Stimulated activated naive CD4-positive, alpha-beta T cell treated with Interleukin-2 at 50 U/mL for 16 hours (primary cell): ENCODE measurements at regions not wholly inside any gene's neighbourhood (a gene's known extent, or its start where the extent isn't known, plus 50 kb on each side); places are given as distances from the start of the nearest gene placed in this dataset.
"Not testable (repeated sequence)": the region's sequence is repeated elsewhere in the genome, so short reads cannot be mapped to it uniquely, and the experiment has no call there.

Experiments used
- DNase-seq: peaks from one replicate; lab custom pipeline; 2025; lab: John Stamatoyannopoulos, UW

- no peak for DNase-seq
Measured at GRCh38 chr5:82754759-82755158, 322.4 kb downstream of the TMEM167A start.

DNA sequence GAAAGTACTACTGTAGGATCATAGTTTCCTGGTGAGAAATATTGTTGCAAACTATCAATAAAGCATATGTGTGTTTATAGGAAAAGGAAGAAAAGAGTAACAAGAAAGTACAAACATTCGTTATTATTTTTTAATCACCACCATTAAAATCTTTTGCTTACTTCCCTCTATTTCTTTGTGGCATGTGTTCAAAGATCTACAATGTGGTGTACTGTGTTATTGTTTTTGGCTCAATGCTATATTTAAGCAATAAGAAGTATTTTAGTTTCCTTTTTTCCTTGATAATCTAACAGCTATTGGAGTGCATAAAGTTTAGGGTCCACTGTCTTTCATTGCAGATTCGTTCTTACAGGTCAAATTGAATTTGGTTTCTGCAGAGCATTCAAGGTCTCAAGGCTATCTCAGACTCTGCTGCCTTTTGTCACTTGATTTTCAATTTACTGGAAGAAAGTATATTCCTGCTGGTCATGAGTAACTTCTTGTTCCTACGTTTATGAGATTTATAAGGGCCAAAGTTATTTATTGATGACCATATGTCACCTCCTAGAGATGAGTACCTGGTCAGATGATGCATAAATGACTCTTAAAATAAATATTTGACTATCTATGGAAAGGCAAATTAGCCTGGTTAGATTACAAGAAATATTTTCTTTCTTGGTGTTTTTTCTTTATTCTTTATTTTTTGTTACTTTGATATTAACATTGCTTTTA, 323.0 kb downstream of the TMEM167A start:
- DNase-seq, result no peak

DNA sequence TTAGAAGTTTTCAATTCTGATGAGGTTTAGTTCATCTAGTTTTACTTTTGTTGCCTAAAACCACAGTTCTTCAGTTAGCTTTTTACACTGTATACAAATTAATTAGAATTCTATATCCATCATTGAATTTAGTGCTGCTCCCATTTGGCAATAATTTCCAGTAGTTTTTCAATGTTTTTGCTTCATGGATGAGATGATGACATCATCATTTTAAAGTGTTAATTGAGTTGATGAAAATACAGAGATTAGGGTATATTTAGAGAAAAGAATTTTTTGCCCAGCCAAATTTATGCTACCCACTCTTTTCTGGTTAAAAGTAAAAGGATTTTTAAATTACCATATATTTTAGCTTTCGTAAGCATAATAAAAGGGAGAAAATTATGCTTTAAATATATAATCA, 323.8 kb downstream of the TMEM167A start:
- DNase-seq, result no peak

- DNase-seq, result no peak
Measured at GRCh38 chr5:82749461-82749820, 327.8 kb downstream of the TMEM167A start.

GRCh38 chr5:82748688-82749460, 328.3 kb downstream of the TMEM167A start:
- DNase-seq, result no peak

- no peak for DNase-seq
Measured at GRCh38 chr5:82747986-82748385, 329.2 kb downstream of the TMEM167A start.

DNA sequence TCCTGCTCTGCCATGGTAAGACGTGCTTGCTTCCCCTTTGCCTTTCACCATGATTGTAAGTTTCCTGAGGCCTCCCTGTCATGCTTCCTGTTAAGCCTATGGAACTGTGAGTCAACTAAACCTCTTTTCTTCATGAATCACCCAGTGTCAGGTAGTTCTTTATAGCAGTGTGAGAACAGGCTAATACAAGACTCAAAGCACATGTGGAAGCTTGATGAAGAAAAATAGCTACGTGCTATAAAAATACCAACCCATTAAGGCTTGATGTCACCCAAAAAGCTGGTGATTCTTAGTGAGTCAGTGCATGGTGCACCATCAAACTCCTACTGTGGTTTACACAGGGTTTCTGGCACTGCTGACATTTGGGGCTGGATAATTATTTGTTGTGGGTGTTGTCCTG, 332.2 kb downstream of the TMEM167A start:
- DNase-seq, result no peak

DNA sequence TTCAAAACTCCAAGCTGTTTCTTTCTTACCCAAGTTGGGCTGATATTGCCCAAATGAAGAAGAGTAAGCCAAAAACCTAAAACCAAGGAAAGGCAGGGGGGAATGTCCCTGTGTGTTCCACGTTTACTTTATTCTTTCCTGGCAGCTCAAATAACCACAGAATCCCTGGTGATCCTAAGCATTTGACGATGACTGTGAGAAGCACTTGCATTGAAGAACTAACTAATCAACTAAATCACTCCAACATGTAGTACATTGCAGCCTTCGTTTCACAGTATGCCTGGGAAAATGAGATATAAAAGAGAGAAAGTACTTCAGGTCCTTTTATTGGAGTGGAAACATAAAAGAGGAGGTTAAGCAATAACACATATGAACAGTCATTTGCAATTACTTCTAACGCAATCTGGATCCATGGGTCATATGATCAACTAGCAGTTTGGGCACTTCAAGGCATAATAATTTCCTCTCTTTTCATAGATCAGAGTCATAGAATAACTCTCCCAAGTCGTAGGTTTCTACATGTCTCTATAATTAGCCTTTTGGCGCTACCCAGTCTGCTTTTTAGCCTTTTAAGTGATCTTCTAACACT, 338.4 kb downstream of the TMEM167A start:
- no peak for DNase-seq

DNA sequence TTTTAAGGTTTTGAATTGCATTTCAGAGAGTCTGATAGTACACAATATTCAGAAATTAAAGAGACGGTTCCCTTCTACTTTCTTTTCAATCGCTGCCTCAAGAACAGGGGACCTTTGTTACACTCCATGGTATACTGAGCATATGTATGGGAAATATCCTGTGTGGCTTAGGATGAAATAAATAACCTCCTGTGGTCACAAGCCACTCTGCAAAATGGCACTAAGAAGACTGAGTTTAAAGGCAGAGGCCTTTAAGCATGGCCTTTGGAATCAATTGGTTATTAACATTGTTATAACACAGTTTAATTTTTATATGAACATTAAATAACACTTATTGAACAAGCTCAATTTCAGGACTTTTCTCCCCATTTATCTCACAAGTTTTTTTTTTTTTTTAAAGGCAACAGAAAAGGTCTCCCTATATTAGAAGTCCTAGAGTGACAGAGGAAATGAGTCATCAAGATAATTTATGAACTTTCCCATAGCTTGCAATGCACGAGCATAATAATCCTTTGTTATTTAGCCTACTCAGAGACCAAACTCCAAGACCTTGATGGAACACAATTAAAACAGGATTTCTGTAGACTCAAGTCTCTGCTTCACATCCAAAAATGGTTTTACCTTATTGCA, 341.9 kb downstream of the TMEM167A start:
- DNase-seq, result no peak

DNA sequence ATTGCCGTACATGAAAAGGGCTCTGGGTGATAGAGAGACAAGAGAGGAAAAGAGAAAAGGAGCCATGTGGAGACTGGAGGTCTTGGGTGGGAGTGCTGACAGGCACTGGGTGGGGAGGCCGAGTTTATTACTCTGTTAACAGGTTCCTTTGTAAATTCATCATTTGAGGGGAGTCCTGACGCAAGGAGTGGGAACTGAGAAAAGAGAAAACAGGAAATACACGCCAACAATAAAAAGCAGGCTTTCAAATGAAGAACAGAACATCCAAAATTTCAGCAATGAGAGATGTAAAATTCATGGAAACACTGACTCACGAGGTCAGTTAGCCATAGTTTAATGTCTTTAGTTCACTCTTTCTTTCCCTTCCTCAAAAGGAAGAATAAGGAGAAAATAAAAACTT, 342.8 kb downstream of the TMEM167A start:
- DNase-seq, result no peak

DNA sequence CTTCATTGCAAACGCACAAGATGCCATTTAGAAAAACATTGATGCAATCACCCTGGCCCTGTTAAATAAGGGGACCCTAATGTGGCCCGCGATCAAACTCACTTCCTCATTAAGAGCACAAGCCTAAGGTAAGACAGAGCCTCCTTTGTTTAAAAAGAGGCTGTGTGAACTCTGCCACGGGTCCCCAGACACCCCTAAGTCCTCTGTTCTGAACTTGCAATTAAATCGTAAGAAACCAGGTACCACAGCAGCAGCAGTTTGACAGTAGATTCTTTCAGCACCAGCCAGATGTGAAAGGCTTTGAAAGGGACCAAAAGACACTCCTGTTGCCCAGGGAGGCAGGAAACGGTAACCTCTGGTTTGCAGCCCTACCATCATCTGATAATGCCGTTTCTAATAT, 346.3 kb downstream of the TMEM167A start:
- no peak for DNase-seq

DNA sequence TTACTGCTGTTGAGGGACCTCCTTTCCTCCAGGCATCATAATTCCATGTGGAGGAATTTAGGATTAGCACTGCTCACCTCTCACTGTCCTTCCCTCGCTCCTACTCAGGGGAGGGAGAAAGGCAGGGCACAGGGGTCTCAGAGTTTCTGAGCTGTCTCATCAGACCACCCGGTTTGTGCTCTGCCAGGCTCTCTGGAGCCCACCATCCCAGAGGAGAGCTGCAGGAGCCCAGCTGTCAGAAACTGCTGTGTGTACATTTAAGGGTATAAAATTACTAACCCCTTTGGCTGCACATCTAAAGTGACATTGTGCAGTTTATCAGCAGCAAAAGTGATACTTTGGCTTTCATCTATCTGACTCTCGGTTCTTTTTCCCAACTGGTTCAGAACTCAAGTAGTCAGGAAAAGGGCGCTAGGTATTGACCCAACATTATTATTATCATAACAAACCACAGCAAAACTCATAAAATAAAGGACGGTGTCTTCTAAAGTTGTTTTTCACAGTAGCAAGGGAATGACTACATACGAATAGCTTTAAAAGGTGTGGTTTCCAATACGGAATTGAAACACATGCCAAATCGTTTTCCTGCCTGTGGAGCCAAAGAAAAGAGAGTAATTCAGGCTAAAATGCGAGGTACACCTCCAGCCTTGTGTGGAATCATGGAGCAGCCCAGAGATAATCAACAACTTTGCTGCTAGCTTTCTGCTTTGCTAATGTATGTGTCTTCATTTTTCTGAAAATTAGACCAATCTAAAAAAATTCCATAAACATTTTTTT, 348.1 kb downstream of the TMEM167A start:
- no peak for DNase-seq

DNA sequence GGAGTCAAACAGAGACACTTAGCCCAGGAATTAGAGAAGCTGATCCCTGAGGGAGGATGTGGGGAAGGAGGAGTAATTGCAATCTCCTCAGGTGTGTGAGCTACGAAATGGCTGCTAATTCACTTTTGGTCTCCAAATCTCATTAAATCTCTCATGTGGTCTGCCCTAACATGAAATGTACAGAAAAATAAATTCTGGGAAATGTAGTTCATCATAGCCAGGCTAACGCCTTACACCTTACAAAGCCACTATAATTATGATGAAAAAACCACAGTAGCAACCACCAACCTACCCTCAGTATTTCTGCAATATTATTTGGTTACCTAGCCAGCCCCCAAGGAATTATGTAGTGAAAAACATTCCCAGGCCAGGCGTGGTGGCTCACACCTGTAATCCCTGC, 354.0 kb downstream of the TMEM167A start:
- no peak for DNase-seq

- no peak for DNase-seq
Measured at GRCh38 chr5:82721087-82721410, 356.1 kb downstream of the TMEM167A start.

DNA sequence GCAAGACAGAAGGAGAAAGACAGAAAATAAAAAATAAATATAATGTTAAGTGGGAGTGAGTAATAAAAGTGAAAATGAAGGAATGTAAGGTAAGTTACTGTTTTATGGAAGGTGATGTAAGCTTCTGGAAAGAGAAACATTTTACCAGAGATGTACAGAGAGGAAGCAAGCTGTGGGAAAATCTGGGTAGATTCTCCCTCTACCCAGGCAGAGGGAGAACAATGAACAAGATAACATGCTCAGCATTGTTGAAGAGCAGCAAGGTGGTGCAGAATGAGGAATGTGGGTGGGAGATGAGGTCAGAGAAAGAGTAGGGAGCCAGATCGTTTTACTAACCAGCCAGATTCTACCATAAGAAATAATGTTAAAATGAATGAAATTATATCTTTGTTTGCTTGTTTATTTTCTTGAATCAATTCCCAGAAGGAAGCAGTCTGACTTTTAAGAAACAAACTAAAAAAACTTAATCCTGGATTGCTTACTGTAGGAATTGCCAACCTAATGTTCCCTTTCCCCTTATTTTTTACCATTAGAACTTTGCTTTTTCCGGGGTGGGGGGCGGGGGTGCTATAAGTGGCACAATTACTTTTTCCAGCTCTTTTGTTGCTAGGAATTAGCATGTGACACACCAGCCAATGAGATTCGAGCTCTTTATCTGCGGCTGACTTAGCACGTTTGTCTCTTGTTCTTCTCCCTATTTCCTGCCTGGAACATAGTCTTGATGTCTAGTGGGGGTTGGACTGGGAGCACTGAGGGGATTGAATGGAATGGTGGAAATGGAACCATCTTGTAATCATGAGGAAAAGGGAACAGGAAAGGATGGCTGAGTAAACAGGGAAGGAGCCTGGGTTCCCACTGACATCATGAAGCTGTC, 356.7 kb downstream of the TMEM167A start:
- DNase-seq, result no peak

- no peak for DNase-seq
Measured at GRCh38 chr5:82719368-82719767, 357.8 kb downstream of the TMEM167A start.

GRCh38 chr5:82717738-82718137, 359.5 kb downstream of the TMEM167A start:
- DNase-seq, result no peak

GRCh38 chr5:82714732-82715131, 362.5 kb downstream of the TMEM167A start:
- DNase-seq, result not testable (repeated sequence)

DNA sequence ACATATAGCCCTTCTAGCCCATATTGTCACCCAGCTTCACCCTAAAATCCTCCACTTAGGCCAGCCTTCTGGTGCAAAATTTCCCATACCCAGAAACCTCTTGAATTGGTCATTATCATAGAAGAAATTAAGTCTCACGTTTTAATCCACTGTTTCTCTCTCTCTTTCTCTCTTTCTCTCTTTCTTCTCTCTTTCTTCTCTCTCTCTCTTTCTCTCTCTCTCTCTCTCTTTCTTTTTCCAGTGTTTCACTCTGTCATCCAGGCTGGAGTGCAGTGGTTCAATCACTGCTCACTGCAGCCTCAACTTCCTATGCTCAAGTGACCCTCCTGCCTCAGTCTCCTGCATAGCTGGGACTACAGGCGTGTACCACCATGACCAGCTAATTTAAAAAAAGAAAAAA, 363.4 kb downstream of the TMEM167A start:
- DNase-seq, result no peak

DNA sequence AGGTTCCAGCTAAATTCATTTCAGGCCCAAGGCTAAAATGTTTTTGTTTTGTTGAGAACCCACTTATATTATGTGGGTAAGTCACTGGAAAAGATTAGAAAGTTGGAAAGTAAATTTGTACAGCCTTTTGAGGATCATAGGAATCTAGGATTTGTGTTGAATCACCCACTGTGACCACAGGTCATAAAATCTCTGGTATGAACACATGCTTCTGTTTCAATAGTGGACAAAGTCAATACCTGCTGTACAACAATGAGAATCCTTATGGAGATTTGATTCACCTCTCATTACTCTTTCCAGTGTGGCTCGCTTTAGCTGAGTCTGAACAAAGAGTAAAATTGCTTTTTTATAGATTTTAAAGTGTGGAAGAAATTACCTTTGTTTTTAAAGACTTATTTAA, 369.5 kb downstream of the TMEM167A start:
- DNase-seq, result no peak

DNA sequence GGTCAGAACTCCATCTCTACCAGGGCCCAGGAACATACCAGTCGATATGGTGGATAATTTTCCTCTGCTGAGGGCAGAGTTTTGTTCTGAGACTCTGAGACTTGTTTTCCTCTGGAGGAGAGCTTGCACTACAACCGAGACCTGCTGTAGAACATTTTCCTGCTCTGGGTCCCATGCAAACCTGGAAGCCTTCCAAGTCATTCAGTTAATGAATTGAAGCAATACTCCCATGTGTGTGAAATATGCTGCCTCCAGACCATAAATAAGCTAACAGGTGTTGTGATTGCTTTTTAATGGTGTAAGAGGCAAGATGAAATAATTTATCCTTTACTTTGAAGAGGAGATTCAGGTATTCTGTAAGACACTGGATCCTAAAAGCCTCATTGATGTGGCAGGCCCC, 372.8 kb downstream of the TMEM167A start:
- DNase-seq, result no peak
